GM18508 (cell line): ENCODE measurements at regions not wholly inside any gene's neighbourhood (a gene's known extent, or its start where the extent isn't known, plus 50 kb on each side); places are given as distances from the start of the nearest gene placed in this dataset.
"Not testable (repeated sequence)": the region's sequence is repeated elsewhere in the genome, so short reads cannot be mapped to it uniquely, and the experiment has no call there.

Experiments used
- ATAC-seq: cut with Tn5 transposase; IDR thresholded peaks from one replicate; pipeline ENCODE4 v1.9.1; 2021; ENCODE audit warnings: moderate number of reproducible peaks; ENCODE audit not compliant: insufficient read depth, unreplicated experiment

DNA sequence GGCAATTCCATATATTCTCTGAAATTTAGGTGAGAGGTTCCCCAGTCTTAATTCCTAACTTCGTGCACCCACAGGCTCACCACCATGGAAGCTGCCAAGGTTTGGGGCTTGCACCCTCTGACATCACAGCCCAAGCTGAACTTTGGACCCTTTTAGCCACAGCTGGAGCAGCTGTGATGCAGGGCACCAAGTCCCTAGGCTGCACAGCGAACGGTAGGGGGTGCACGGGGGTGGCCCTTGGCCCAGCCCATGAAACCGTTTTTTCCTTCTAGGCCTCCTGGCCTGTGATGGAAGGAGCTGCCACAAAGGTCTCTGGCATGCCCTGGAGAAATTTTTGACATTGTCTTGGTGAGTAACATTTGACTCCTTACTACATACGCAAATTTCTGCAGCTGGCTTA, 251.9 kb upstream of the GRM3 start:
- no peak for ATAC-seq

DNA sequence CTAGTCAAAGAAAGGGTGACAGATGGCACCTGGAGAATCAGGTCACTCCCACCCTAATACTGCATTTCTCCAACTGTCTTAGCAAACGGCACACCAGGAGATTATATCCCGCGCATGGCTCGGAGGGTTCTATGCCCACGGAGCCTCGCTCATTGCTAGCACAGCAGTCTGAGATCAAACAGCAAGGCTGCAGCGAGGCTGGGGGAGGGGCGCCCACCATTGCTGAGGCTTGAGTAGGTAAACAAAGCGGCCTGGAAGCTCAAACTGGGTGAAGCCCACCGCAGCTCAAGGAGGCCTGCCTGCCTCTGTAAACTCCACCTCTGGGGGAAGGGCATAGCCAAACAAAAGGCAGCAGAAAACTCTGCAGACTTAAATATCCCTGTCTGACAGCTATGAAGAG, 268.1 kb upstream of the GRM3 start:
- ATAC-seq: not testable (repeated sequence)

GRCh38 chr7:86372262-86372661, 271.4 kb upstream of the GRM3 start:
- no peak for ATAC-seq

DNA sequence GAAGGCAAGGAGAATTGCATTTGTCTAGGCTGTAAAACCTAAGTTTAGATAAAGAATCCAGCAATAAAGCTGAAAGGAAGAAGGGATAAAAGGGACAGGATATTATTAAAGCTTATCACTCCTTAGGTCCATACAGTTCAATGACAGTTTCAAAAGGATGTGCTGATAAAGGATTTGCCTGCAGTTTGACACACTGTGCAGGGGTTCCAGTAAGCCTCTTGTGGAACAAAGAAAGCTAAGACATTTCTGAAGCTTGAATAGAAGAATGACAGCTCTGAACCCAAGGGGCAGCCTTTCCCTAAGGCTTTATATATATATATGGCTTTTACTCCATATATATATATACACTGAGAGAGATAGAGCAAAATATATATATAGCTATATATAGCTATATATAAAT, 276.8 kb upstream of the GRM3 start:
- ATAC-seq: no peak

DNA sequence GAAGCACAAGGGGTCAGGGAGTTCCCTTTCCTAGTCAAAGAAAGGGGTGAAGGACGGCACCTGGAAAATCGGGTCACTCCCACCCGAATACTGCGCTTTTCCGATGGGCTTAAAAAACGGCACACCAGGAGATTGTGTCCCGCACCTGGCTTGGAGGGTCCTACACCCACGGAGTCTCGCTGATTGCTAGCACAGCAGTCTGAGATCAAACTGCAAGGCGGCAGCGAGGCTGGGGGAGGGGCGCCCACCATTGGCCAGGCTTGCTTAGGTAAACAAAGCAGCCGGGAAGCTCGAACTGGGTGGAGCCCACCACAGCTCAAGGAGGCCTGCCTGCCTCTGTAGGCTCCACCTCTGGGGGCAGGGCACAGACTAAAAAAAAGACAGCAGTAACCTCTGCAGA, 303.3 kb upstream of the GRM3 start:
- ATAC-seq: not testable (repeated sequence)

DNA sequence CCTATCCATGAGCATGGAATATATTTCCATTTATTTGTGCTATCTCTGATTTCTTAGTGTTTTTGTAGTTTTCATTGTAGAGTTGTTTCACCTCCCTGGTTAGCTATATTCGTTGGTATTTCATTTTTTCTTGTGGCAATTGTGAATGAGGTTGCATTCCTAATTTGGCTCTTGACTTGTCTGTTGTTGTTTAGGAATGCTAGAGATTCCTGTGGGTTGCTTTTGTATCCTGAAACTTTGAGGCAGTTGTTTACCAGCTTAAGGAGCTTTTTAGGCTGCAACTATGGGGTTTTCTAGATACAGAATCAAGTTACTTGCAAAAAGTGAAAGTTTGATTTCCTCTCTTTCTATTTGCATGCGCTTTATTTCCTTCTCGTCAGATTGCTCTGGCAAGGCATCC, 304.7 kb upstream of the GRM3 start:
- ATAC-seq: no peak

GRCh38 chr7:86328801-86329433, 314.8 kb upstream of the GRM3 start:
- ATAC-seq: no peak

GRCh38 chr7:86326847-86327246, 316.9 kb upstream of the GRM3 start:
- ATAC-seq: no peak

- ATAC-seq: no peak
Measured at GRCh38 chr7:86320889-86321288, 322.8 kb upstream of the GRM3 start.

DNA sequence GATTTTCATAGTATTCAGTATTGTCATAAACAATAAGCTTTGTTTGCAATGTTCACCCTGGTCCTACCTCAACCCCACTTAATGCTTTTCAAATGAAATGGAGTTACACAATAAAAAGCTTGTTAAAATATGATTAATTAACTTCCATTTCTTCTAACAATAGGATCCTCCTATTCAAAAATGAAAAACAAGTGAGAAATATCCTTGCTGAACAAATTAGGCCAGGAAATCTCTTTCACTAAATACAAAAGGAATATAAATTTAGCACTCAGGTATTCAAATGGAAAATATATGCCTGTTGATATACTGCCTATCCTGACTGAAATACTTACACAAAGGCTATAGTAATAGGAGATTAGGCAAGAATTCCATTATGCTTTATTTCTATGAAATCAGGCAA, 323.4 kb upstream of the GRM3 start:
- ATAC-seq: no peak

DNA sequence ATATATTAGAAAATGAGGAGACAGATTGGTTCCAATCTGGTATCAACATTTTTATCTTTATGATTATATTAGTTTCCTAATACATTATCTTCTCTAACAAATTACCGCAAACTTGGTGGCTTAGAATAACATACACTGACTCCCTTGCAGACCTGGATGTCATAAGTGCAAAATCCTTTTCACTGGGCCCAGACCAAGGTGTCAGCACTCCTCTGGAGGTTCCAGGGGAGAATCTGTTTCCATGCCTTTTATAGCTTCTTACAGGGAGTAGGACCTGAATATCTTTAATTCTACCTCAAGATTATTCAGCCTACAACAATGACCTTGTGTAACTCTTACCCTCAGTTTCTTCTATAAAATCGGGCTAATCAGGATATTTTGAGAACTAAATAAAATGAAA, 329.9 kb upstream of the GRM3 start:
- ATAC-seq: no peak

GRCh38 chr7:86301301-86301700, 342.4 kb upstream of the GRM3 start:
- ATAC-seq: no peak

- ATAC-seq: no peak
Measured at GRCh38 chr7:86295526-86295925, 348.2 kb upstream of the GRM3 start.

DNA sequence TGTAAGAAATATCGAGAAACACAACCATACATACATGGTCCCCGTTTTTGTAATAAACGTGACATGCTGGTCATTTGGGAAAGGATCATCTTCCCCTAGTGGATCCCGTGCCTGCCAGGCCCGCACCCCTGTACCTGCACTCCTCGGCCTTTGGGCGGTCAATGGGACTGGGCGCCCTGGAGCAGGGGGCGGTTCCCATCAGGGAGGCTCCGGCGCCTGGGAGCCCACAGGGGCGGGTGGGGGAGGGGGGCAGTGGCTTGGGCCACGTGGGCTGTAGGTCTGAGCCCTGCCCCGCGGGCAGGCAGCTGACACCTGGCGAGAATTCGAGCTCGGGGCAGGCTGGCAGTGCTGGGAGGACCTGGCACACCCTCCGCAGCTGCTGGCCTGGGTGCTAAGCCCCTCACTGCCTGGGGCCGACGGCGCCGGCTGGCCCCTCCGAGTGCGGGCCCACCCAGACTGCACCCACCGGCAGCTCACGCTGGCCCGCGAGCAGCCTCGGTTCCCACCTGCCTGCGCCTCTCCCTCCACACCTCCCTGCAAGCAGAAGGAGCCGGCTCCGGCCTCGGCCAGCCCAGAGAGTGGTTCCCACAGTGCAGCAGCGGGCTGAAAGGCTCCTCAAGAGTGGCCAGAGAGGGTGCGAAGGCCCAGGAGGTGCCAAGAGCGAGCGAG, 361.6 kb upstream of the GRM3 start:
- no peak for ATAC-seq

- no peak for ATAC-seq
Measured at GRCh38 chr7:86280150-86280549, 363.6 kb upstream of the GRM3 start.

DNA sequence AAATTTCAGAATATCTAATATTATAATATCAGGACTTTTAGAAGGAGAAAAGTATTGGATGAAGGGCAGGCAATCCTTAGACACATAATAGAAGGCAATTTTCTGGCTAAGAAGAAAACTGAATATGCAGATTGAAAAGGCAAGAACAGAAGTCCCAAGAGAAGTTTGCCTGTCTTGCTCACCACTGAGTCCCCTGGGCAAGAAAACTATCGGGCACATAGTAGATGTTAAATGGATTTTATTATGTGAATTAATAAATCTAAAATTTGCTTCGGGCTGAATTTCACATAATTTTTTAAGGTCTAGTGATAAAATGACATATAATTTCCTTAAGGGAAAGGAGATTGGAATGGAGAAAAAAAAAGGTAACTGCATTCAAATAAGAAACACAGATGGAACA, 380.9 kb upstream of the GRM3 start:
- no peak for ATAC-seq

- ATAC-seq: no peak
Measured at GRCh38 chr7:86257894-86258293, 385.8 kb upstream of the GRM3 start.

GRCh38 chr7:86252406-86252805, 391.3 kb upstream of the GRM3 start:
- no peak for ATAC-seq

DNA sequence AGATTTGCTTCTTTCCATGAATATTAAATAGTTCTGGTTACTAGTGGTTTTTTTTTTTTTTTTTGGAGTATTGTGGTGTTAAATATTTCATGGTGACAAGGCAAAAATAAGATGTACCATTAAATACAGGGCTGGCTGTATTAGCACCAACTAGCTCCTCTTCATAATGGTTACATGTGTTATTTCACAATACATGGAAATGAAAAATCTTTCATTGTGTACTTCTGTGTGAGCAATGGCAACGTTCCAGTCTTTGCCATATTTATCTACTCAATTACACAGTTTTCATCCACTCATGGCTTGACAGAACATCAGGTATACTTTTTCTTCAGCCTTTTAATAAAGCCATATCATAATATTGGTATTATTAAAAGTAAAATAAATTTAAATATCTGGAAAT, 394.7 kb upstream of the GRM3 start:
- ATAC-seq: no peak

DNA sequence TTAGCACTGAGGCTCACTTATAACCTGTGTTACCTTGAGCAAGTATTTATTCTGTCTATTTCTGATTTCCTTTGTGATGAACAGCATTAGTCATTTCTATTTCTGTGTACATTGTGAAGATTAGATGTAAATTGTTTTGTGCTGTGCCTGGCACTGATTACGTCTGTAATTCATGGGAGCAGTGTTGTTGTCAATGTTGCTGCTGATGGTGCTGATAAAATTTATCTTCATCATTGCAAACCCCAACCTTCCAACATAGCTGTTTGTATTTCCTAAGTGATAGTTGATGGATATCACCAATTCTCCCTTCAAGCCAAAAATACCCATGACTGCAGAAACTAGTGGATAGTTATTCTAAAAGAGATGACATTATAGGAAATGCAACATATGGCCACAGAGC, 400.5 kb upstream of the GRM3 start:
- ATAC-seq: no peak

DNA sequence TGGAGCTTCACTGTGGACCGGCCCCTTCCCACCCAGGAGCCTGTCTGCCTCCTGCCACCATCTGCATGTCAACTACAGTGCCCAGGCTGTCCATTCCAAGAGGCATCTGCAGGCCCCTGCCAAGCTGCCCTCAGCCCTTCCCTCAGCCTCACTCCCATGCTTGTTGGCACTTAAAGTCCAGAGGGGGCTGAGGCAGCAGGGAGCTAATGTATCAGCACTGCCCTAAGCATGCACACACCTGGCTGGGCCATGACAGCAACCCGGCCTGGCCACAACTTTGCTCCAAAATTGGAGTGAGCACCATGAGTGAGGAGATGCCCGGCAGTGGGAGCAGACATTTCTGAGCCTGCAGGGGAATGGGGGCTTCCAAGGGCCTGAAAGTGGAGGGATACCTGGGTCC, 417.5 kb upstream of the GRM3 start:
- no peak for ATAC-seq

GRCh38 chr7:86222806-86223205, 420.9 kb upstream of the GRM3 start:
- ATAC-seq: no peak
